Superior temporal gyrus (tissue), 1 donor: ENCODE measurements at regions not wholly inside any gene's neighbourhood (a gene's known extent, or its start where the extent isn't known, plus 50 kb on each side); places are given as distances from the start of the nearest gene placed in this dataset.

Experiments
- DNase-seq: peaks from one replicate; pipeline ENCODE4 v3.0.0-alpha.2; 2016; ENCODE audit errors: extremely low spot score

GRCh38 chr15:62439543-62440016 lies 274.5 kb upstream of the C2CD4B start:
- DNase-seq = no peak

GRCh38 chr15:62440362-62441105 lies 275.4 kb upstream of the C2CD4B start:
- peak; percentile 25 for DNase-seq

- DNase-seq = no peak
Measured at GRCh38 chr15:62444104-62445022, 279.3 kb upstream of the C2CD4B start.

- no peak for DNase-seq
Measured at GRCh38 chr15:62445244-62445643, 280.2 kb upstream of the C2CD4B start.

GRCh38 chr15:62446984-62447383 lies 281.9 kb upstream of the C2CD4B start:
- DNase-seq = no peak

GRCh38 chr15:62447742-62448141 lies 282.7 kb upstream of the C2CD4B start:
- DNase-seq = no peak

GRCh38 chr15:62449638-62450037 lies 284.6 kb upstream of the C2CD4B start:
- no peak for DNase-seq

- no peak for DNase-seq
Measured at GRCh38 chr15:62450061-62450460, 285.0 kb upstream of the C2CD4B start.

- no peak for DNase-seq
Measured at GRCh38 chr15:62452026-62452425, 286.9 kb upstream of the C2CD4B start.

- DNase-seq = no peak
Measured at GRCh38 chr15:62452667-62453066, 287.6 kb upstream of the C2CD4B start.

GRCh38 chr15:62453375-62453774 lies 288.3 kb upstream of the C2CD4B start:
- no peak for DNase-seq

GRCh38 chr15:62453981-62454380 lies 288.9 kb upstream of the C2CD4B start:
- DNase-seq = no peak

GRCh38 chr15:62454567-62455172 lies 289.6 kb upstream of the C2CD4B start:
- no peak for DNase-seq

- no peak for DNase-seq
Measured at GRCh38 chr15:62455441-62455921, 290.4 kb upstream of the C2CD4B start.

- peak; percentile 35 for DNase-seq
Measured at GRCh38 chr15:62456011-62456920, 291.2 kb upstream of the C2CD4B start.

GRCh38 chr15:62457100-62457499 lies 292.0 kb upstream of the C2CD4B start:
- no peak for DNase-seq

GRCh38 chr15:62459875-62460274 lies 294.8 kb upstream of the C2CD4B start:
- no peak for DNase-seq

- no peak for DNase-seq
Measured at GRCh38 chr15:62462268-62462667, 297.2 kb upstream of the C2CD4B start.

GRCh38 chr15:62462721-62463120 lies 297.6 kb upstream of the C2CD4B start:
- no peak for DNase-seq

- DNase-seq = no peak
Measured at GRCh38 chr15:62464705-62465104, 299.6 kb upstream of the C2CD4B start.

GRCh38 chr15:62465173-62465572 lies 300.1 kb upstream of the C2CD4B start:
- no peak for DNase-seq
